ENCODE measurements at regions not wholly inside any gene's neighbourhood (a gene's known extent, or its start where the extent isn't known, plus 50 kb on each side); places are given as distances from the start of the nearest gene placed in this dataset.
"Not testable (repeated sequence)": the region's sequence is repeated elsewhere in the genome, so short reads cannot be mapped to it uniquely, and the experiment has no call there.

DNA sequence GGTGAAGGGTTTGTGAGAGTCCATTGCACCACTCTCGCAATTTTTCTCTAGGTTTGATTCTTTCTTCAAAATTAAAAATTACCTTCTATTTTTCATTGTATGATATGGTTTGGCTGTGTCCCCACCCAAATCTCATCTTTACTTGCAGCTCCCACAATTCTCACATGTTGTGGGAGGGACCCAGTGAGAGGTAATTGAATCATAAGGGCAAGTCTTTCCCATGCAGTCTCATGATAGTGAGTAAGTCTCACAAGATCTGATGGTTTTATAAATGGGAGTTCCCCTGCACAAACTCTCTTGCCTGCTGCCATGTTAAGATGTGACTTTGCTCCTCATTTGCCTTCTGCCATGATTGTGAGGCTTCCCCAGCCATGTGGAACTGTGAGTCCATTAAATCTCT lies 711.2 kb upstream of the AUTS2 start:
- not testable (repeated sequence) for DNase-seq (ENCODE audit: low spot score)

DNA sequence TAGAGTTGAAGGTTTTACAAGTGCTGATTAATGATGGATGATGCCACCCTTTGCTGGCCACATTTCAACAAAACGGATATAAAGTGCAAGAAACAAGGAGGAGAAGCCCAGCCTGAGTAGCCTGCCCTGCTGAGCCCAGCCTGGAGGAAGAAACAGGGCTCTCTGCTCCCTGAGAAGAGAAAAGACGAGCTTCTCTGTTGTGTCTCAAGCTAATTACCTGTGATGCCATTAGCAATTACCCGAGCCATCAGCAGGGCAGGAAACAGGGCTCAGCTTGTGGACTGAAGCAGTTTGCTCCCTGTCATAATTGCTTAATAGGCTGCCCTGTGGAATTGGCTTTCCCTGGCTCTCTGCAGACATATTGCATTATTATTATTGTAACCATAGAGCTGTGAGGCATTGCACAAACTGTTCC lies 709.3 kb upstream of the AUTS2 start:
- no peak for DNase-seq (ENCODE audit: low spot score)

DNA sequence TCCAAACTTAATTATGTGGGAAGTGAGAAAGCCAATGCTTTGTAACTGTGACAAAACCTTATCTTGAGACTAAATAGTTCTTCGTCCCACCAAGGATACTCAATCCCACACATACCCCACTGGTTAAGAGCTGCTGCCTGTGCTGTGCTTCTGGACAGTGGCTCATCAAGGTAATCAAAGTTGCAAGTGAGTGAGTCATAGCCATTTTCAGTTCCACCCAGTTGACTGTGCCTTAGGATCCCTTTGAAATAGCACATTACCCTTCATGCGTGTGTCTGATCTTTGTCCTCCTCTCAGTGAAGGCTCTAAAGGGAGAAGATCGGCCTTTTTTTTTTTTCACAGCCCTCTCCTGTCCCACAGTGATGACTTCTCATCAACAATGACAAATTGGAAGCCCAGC lies 706.0 kb upstream of the AUTS2 start:
- no peak for DNase-seq (ENCODE audit: low spot score)

DNA sequence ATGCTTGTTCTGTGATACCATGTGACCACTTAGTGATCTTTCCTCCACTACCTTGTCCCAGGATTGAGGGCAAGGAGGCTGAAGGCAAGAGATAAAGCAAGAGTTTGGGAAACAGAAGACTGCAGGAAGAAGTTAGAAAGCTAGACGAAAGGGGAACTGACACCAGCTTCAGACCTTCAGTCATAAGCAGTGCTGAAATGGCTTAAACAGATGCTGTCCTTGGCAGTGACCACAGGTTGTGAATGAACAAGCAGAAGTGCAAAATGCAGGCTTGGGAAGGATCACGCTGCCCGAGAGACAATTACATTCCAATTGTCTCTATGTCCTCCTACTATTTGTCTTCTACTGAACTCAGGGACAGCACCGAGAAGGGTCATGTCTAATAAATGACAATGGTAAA lies 704.9 kb upstream of the AUTS2 start:
- DNase-seq (ENCODE audit: low spot score) = no peak

DNA sequence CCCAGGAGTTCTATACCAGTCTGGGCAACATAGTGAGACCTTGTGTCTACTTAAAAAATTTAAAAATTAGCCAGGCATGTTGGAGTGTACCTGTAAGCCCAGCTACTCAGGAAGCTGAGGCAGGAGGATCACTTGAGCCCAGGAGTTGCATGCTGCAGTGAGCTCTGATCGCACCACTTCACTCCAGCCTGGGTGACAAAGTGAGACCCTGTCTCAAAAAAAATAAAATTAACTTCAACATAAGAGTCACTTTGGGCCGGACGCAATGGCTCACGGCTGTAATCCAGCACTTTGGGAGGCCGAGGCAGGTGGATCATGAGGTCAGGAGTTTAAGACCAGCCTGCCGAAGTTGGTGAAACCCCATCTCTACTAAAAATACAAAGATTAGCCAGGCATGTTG lies 699.1 kb upstream of the AUTS2 start:
- not testable (repeated sequence) for DNase-seq (ENCODE audit: low spot score)

DNA sequence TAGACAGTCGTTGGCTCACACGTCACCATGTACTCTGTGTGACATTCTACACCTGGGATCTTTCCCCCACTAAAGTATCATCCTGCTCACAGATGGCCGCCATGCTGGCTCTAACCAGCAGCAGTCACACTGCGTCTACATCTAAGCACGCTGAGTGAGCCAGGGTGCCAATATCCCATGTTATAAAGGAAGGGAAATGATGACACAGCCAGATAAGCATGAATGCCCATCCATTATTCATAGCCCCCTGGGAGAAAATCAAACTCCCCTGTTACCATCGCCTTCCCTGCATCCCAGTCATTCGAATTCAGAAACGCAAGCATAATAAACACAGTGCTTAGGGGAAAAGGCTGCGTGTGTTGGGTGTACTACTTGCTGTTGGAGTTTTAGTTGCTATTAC lies 698.2 kb upstream of the AUTS2 start:
- no peak for DNase-seq (ENCODE audit: low spot score)

DNA sequence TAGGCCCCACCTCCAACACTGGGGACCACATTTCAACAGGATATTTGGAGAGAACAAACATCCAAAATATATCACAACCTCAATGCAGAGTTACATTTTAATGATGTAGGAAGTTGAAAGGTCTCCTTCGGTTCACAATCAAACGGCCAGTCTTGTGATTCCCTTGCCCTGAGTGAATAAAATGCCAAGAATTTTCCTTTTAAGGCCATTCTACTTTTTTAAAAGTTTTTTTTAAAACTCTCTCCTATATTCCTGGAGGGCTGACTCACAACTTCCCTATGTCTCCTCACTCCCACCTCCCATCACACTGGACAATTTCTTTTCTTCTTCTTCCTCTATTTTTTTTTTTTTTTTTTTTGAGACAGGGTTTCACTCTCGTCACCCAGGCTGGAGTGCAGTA lies 693.6 kb upstream of the AUTS2 start:
- no peak for DNase-seq (ENCODE audit: low spot score)

DNA sequence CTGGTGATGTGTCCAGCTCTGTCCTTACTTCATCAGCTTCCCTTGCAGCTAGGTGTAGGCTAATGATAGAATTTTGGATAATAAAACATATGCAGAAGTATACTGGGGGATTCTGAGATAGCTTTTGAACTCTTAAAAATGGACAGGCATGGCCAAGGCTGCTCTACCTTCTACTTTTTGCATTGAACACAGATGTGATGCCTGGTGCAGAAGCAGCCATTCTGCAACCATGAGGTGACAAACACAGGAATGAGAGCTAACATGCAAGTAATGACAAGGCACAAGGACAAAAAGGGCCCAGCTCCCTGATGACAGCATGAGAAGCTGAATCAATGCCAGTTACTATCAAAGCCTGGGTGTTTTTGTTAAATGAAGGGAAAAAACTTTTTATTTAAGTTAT lies 686.5 kb upstream of the AUTS2 start:
- DNase-seq (ENCODE audit: low spot score) = no peak

DNA sequence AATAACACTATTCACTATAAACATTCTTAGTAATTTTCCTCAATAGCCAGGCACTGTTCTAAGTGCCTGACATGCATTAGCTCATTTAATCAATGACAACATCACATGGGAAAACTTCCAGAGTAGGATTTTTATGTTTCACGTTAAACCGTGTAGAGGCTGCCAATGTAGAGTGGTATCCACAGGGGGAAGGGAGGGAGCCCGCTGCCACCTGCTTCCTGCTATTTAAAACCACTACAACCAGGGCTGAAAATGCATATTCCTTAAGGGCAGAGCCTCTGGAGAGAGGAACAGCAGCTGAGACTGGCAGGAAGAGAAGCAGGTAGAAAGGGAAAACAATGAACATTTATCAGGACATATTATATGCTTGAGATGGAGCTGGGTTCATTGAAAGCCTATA lies 684.3 kb upstream of the AUTS2 start:
- no peak for DNase-seq (ENCODE audit: low spot score)

DNA sequence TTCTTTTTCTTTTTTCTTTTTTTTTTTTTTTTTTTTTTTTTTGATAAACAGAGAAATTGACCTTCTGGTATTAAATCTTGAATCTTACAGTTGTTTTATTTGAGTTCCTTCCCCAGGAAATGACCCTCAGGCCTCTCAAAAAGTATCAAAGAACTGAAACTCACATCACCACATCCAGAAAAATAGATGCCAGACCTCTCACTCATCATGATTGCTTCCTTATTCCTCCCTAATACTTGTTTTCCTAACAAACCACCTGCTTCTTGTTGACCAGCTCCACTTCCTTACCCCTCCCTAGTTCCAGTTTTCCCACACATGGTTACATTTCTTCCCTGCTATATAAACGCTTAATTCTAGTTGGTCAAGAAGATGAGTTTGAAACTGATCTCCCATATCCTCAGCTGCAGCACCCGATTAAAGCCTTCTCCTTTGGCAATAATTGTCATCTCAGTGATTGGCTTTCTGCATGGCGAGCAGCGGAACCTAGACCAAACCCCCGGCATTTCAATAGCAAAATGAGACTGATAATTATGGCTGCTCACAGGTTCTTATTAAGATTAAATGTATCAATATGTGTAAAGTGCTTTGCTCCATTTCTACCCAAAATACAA lies 681.1 kb upstream of the AUTS2 start:
- DNase-seq (ENCODE audit: low spot score) = no peak

DNA sequence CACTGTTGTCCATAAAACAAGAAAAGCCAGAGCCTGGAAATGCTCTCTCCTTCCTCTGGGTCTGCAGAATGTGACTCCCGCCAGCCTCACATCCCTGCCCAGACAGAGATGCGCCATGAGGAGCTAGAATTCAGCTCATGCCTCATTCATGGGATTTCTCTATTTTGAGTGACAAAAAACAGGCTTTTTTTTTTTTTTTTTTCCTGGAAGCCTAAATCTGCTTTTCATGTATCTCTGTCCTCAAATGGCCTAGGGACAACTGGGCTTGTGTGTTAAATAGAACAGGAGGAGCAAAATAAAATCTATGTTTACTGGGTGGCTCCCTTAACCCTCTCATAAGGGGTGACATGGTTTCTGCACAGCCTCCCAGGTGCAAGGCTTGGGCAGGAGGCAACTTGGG lies 679.7 kb upstream of the AUTS2 start:
- no peak for DNase-seq (ENCODE audit: low spot score)

DNA sequence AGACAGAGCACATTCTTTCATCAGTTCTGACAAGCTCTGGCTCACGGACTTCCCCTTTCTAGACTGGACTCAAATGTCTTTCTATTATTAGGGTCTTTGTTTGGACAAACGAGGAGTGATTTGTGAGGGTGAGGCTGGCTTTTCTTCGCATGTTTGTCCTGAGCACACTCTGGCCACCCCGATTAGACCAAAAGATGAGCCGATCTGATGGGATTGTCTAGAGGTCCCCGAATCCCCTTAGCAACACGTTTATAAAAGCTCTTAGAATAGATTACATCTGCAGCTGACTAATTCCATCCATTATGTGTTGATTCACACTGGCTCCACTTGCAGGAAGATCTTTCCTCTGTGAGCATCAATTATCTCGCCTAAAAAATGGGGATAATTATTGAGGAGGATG lies 675.4 kb upstream of the AUTS2 start:
- DNase-seq (ENCODE audit: low spot score) = no peak

DNA sequence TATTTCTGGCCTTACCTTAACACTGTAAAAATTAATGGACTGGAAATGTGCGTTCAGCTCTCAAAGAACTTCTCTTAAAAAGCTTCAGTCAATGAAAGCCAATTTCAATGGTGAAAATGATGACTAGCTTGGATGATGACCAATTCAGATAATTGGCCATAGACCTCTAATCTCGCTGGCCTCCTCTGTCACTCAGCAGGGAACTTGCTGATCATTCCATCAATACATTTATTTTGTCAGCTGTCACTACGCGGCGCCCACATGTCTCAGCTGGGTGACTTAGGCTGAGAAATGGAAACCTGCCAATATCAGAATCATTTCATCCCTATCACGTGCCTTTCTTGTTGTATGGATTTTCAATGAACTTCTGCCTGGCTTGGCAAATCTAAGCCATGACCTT lies 673.0 kb upstream of the AUTS2 start:
- DNase-seq (ENCODE audit: low spot score) = no peak

DNA sequence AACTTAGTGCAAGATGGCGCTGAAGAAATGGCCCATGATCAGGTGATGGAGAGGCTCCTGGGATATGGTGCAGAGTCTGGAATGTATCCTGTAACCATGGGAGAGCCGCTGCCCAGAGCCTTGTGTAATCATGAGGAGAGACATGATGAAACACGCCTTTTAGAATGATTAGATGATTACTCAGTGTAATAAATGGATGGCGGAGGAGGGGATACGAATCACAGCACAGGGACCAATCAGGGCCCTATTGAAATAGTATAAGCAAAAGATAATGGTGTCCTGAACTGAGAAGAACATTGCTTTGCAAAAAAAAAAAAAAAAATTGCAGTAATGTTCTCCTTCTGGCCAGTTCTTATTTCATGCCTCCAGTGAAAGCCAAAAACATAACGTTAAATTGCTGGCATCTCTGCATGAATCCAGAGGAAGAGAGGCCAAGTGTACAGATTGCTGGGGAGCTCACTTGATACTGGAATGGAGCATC lies 668.5 kb upstream of the AUTS2 start:
- no peak for DNase-seq (ENCODE audit: low spot score)

DNA sequence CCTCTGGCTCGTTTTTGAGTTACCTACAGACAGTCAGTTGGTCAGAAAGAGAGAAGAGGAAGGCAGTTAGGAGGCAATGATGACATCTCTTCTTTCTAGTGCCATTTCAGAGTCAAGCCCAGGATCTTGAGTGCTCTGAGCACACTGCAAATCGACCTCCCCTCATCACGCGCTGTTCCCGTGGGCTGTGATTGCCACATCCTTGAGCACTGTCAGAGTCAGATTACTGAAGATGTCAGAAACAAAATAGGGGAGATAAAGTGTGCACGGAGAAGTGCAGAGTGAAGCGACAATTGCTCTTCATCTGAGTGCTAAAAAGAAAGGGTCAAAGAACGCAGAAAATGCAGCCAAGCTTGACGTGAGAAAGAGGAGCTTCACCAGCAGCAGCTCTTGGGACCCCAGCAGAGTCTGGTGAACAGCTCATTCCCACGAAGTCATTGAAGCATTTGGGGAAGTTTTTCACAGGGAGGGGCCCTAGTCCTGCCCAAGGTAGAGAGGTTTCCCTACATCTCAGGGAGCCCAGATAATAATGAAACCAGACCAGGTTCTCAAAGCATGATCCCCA lies 661.7 kb upstream of the AUTS2 start:
- DNase-seq (ENCODE audit: low spot score) = no peak

DNA sequence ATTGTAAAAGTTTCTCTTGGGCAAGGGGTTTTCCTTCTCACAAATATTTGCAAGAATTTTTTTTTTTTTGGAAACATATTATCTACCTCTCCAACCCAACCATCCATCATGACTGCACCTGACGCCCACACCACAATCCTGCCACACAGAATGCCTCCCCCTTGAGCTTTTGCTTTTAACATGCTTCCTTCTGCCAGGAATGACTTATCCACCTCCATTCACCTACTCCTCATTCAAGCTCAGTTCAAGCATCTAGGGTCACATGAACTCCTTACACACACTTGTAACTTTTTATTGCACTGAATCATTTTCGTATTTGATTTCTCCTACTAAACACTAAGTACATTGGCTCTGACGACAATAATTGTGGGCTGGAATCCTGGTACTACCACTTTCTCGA lies 660.1 kb upstream of the AUTS2 start:
- no peak for DNase-seq (ENCODE audit: low spot score)

DNA sequence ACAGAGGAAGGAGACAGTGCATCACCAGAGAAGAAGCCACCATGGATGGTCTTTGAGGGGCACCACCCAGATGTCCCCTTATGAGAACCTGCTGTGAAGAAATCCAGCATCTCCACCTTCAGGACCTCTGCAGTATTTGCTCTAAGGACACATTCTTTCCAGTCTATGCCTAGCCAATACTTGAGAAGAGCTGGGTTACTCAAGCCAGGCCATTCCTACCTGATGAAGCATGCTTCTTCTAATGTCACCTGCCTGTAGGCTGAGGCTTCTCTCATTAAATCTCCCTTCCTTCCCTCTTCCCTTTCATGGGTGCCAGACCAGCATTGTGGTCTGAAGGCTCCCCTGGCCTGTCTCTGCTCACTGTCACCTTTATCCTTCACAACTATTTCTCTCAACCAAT lies 654.5 kb upstream of the AUTS2 start:
- no peak for DNase-seq (ENCODE audit: low spot score)

DNA sequence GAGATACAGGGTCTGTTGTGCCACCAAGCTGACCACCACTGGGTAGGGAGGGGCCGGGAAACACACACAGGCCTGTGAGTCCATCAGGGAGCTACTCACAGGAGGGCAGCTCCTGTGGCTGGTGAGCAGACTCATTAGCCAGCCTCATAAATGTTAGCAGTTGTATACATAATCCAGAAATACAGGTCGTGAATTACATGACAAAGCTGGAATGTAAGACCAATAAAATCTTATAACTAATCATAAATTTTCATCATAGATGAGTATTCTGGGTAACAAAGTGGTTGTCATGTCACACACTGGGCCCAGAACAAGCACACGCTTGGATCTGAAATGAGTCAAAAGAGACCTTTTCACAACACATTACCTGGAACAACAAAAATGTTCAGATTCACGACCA lies 642.6 kb upstream of the AUTS2 start:
- no peak for DNase-seq (ENCODE audit: low spot score)

DNA sequence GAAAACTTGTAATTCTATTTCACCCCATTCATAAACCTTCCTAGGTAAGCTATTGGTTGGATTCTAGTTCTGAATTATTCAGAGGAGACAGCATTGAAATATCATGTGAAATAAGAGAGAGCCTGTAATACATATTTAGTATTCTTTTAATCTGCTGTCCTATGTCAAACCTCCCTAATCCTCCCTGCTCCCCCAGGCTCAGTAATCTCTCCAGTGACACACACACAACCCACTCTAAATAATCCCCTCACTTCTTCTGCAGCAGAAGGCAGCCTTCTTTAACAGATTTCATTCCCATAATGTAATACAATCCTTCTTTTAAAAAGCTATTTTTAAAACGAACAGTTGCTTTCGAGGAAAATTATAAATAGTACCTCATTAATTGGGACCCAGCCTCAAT lies 639.7 kb upstream of the AUTS2 start:
- no peak for DNase-seq (ENCODE audit: low spot score)

DNA sequence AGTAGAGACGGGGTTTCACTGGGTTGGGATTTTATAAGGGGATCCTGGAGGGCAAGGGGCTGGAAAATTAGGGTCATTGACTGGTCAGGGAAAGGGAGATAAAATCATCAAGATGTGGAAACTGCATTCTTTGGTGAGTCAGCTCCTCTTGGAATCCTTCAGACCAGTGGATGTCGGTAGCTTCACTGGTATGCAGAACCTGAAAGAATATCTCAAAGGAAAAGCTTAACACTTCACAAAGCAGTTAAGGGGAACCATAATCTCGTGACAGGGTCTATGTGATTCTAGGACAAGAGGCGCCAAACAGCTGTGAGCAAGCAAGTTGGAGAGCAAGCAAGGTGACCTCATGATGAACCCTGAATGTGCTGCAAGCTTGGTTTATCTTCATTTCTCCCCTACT lies 634.7 kb upstream of the AUTS2 start:
- DNase-seq (ENCODE audit: low spot score) = no peak

DNA sequence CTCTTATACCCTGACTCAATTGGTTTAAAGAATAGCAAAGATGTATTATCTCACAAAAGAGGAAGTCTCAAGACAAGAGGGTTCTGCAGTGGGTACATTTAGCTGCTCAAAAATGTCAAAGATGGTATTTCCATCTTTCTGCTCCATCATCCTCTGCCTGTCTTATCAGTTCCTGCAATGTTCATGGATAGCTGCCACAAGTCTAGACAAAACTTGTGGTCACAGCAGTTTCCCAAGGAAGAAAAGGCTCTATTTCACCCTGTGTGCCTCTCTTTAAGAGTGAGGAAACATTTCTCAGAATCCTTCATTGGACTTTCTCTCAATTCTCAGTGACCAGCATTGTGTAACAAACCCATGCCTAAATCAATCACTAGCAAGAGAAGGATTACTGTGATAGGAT lies 634.2 kb upstream of the AUTS2 start:
- no peak for DNase-seq (ENCODE audit: low spot score)

DNA sequence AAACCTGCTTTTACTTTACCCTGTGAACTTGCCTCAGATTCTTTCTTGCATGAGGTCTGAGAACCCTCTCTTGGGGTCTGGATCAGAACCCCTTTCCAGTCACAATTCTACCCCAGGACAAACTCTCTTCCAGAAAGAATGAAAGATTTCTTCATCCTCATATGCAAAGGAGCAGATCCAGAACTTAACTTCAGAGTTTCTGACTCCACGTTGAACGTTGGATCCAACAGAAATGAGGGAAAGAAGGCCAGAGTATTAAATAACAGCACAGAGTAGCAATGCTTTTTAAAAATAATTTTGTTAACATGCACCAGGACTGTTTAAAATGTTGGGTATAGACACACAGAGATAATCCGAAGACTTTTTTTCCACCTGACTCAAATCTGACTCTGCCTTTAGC lies 632.9 kb upstream of the AUTS2 start:
- no peak for DNase-seq (ENCODE audit: low spot score)

DNA sequence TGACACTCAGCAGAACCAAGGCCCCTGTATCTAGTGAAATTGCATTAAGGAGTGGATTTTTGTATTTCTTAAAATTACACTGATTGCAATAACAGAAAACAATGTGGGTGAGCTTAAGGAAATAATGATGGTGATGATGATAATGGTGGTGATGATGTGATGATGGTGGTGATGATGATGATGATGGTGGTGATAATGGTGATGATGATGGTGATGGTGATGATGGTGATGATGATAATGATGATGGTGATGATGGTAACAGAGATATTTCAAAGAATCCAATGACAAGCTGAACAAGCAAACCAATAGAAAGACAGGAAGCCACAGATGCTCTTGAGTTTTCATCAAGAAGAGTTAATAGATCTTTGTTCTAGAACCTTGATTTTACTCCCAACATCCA lies 630.7 kb upstream of the AUTS2 start:
- no peak for DNase-seq (ENCODE audit: low spot score)

DNA sequence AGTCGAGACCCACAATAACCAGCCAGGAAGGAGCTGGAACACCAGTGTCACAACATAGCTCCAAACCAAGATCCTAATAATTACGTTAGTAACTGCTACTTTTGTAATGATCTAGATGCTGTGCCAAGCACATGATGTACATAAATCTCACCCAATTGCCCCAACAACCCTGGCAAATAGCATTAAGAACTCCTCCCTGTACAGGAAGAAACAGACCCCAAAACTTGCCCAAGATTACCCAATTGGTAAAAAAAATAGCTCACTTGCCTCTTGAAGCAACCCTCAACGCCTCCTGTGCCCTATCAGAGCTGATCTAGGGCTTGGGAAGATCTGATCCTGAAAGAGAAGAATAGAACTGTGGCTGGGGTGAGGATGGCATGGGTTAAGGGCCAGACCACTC lies 628.7 kb upstream of the AUTS2 start:
- DNase-seq (ENCODE audit: low spot score) = no peak

All from ureter (tissue), 1 donor.